Loucy (cell line): ENCODE measurements at regions not wholly inside any gene's neighbourhood (a gene's known extent, or its start where the extent isn't known, plus 50 kb on each side); places are given as distances from the start of the nearest gene placed in this dataset.

Experiments used
- H2AFZ ChIP-seq: fragments of 200-600 bp; sonication (generic); 2 replicates; pipeline ENCODE4 v1.6.0; 2016; ENCODE audit warnings: antibody characterized with exemption, mild to moderate bottlenecking, low read length, moderate library complexity
- H3F3A ChIP-seq: fragments of 200-600 bp; 2 replicates; pipeline ENCODE4 v1.6.0; 2016; ENCODE audit warnings: antibody characterized with exemption, low read depth, mild to moderate bottlenecking
- H3K27me3 ChIP-seq: fragments of 200-600 bp; sonication (generic); 2 replicates; pipeline ENCODE4 v1.6.1; 2014; ENCODE audit warnings: low read length, mild to moderate bottlenecking; ENCODE audit not compliant: insufficient read depth, poor library complexity, severe bottlenecking
- H3K36me3 ChIP-seq: fragments of 200-600 bp; sonication (generic); 2 replicates; pipeline ENCODE4 v1.6.1; 2016; ENCODE audit warnings: low read length; ENCODE audit not compliant: insufficient read depth
- H3K4me1 ChIP-seq: fragments of 200-600 bp; sonication (generic); 2 replicates; pipeline ENCODE4 v1.5.1; 2014; ENCODE audit warnings: low read length, mild to moderate bottlenecking; ENCODE audit not compliant: insufficient read depth, poor library complexity, severe bottlenecking
- H3K4me2 ChIP-seq: fragments of 200-600 bp; sonication (generic); 2 replicates; pipeline ENCODE4 v1.6.0; 2014; ENCODE audit warnings: antibody characterized with exemption, low read length, low read depth, mild to moderate bottlenecking; ENCODE audit not compliant: poor library complexity, severe bottlenecking
- H3K4me3 ChIP-seq: fragments of 200-600 bp; sonication (generic); 2 replicates; pipeline ENCODE4 v1.5.1; 2014; ENCODE audit warnings: low read length, mild to moderate bottlenecking, mixed read lengths; ENCODE audit not compliant: poor library complexity, severe bottlenecking
- H3K79me2 ChIP-seq: fragments of 200-600 bp; sonication (generic); 2 replicates; pipeline ENCODE4 v1.6.1; 2014; ENCODE audit warnings: low read length; ENCODE audit not compliant: insufficient read depth
- H3K9ac ChIP-seq: fragments of 200-600 bp; sonication (generic); 2 replicates; pipeline ENCODE4 v1.6.0; 2014; ENCODE audit warnings: mild to moderate bottlenecking, low read depth, low read length, moderate library complexity; ENCODE audit not compliant: poor library complexity, severe bottlenecking
- H3K9me2 ChIP-seq: fragments of 200-600 bp; sonication (generic); replicated peaks from 2 replicates; pipeline ENCODE4 v1.6.1; 2016; ENCODE audit warnings: low read depth, low read length, mixed read lengths
- H3K9me3 ChIP-seq: fragments of 200-600 bp; sonication (generic); 2 replicates; pipeline ENCODE4 v1.6.1; 2014; ENCODE audit warnings: mild to moderate bottlenecking, antibody characterized with exemption, low read length, low read depth; ENCODE audit not compliant: insufficient read depth
- H4K20me1 ChIP-seq: fragments of 200-600 bp; sonication (generic); 2 replicates; pipeline ENCODE4 v1.6.0; 2014; ENCODE audit warnings: antibody characterized with exemption, low read length, mild to moderate bottlenecking; ENCODE audit not compliant: insufficient read depth, poor library complexity, severe bottlenecking
- EZH2phosphoT487 ChIP-seq: fragments of 200-600 bp; IDR thresholded peaks from 2 replicates; pipeline ENCODE4 v1.6.1; 2018; ENCODE audit warnings: antibody characterized with exemption, mild to moderate bottlenecking, moderate library complexity, borderline replicate concordance
- TF ChIP-seq, protein P1 (sequence below): fragments of 200-600 bp; sonication (generic); conservative IDR thresholded peaks from 2 replicates; pipeline ENCODE4 v1.5.1; 2014; ENCODE audit warnings: mild to moderate bottlenecking, antibody characterized with exemption, low read length

DNA sequence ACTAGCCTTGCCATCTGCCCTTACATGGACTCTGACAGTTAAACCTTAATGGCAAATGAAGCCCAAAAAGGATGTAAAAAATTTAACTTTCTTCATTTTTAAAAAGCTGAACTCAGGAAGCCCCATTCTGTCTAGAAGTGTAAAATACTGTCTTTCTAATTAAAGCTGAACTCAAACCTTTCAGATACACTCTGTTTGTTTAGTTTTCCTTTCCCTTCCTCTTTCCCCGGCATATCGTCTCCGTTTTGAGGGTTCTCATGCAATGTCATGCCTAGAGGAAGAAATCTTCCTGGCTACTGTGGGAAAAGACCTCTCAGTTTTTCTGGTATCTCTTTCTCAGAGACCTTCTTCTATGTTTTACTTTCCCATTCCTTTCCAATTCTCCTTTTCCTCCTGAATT, 841.5 kb downstream of the DTWD2 start:
- TF ChIP-seq, protein P1, sequence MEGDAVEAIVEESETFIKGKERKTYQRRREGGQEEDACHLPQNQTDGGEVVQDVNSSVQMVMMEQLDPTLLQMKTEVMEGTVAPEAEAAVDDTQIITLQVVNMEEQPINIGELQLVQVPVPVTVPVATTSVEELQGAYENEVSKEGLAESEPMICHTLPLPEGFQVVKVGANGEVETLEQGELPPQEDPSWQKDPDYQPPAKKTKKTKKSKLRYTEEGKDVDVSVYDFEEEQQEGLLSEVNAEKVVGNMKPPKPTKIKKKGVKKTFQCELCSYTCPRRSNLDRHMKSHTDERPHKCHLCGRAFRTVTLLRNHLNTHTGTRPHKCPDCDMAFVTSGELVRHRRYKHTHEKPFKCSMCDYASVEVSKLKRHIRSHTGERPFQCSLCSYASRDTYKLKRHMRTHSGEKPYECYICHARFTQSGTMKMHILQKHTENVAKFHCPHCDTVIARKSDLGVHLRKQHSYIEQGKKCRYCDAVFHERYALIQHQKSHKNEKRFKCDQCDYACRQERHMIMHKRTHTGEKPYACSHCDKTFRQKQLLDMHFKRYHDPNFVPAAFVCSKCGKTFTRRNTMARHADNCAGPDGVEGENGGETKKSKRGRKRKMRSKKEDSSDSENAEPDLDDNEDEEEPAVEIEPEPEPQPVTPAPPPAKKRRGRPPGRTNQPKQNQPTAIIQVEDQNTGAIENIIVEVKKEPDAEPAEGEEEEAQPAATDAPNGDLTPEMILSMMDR, result no peak
- TF ChIP-seq EZH2phosphoT487, result no peak
- H3K9me2 ChIP-seq, result no peaks in the 10 kb centered on the region
- no peak overlapping the region for H3K9ac ChIP-seq
- no peaks in the 10 kb centered on the region for H3K4me1 ChIP-seq
- no peak overlapping the region for H3K4me2 ChIP-seq
- H3K36me3 ChIP-seq, result no peaks in the 10 kb centered on the region
- no peaks in the 10 kb centered on the region for H3K9me3 ChIP-seq
- no peaks in the 10 kb centered on the region for H3K79me2 ChIP-seq
- H3K4me3 ChIP-seq, result no peak overlapping the region
- no peaks in the 10 kb centered on the region for H3F3A ChIP-seq
- H3K27me3 ChIP-seq, result no peaks in the 10 kb centered on the region
- no peaks in the 10 kb centered on the region for H4K20me1 ChIP-seq
- no peak overlapping the region for H2AFZ ChIP-seq

DNA sequence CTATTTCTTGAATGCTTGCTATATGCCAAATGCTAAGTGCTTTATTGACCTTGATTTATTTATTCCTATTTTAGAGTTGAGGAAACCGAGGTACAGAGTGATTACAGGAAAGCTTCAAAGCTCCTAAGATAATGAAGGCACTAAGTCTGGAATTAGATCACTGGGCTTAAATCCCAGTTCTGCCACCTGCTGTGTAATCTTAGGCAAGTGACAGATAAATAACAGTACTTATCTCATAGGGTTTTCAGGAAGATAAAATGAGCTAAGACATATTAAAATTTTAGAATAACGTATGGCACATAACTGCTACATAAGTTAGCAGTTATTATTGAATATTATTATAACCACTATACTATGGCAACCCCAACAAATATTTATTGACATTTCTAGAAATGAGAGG, 843.8 kb downstream of the DTWD2 start:
- H3F3A ChIP-seq, result no peaks in the 10 kb centered on the region
- no peaks in the 10 kb centered on the region for H3K27me3 ChIP-seq
- H2AFZ ChIP-seq, result no peak overlapping the region
- H3K9me3 ChIP-seq, result no peaks in the 10 kb centered on the region
- no peaks in the 10 kb centered on the region for H3K9me2 ChIP-seq
- no peaks in the 10 kb centered on the region for H3K36me3 ChIP-seq
- H3K4me1 ChIP-seq, result no peaks in the 10 kb centered on the region
- no peak overlapping the region for H3K4me2 ChIP-seq
- TF ChIP-seq, protein P1, result no peak
- H3K9ac ChIP-seq, result no peak overlapping the region
- H3K4me3 ChIP-seq, result no peak overlapping the region
- H3K79me2 ChIP-seq, result no peaks in the 10 kb centered on the region
- H4K20me1 ChIP-seq, result no peaks in the 10 kb centered on the region

DNA sequence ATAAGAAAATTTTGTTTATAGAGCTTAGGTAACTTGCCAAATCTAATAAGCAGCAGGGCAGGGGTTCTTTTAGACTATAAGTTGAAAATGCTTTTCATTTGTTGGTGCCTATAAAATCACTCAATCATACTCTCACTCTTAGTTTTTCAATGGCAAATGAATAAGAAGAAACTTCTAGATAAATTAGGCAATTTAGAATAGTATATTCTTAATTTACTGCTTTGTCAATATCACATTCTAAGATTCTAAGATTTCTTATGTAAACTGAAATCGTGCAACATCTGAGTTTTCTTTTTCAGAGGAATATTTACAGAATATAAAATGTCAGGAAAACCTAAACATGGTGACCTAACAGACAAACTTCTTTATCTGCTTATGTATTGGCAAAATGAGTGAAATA, 849.0 kb downstream of the DTWD2 start:
- H3K9me3 ChIP-seq, result no peaks in the 10 kb centered on the region
- no peak overlapping the region for H2AFZ ChIP-seq
- H3K9ac ChIP-seq, result no peak overlapping the region
- H4K20me1 ChIP-seq, result no peaks in the 10 kb centered on the region
- no peak overlapping the region for H3K4me3 ChIP-seq
- TF ChIP-seq, protein P1, result no peak
- no peak for TF ChIP-seq EZH2phosphoT487
- H3K4me2 ChIP-seq, result no peak overlapping the region
- H3K4me1 ChIP-seq, result no peaks in the 10 kb centered on the region
- H3F3A ChIP-seq, result no peaks in the 10 kb centered on the region
- H3K79me2 ChIP-seq, result no peaks in the 10 kb centered on the region
- H3K27me3 ChIP-seq, result no peaks in the 10 kb centered on the region
- H3K9me2 ChIP-seq, result no peaks in the 10 kb centered on the region
- no peaks in the 10 kb centered on the region for H3K36me3 ChIP-seq
